GM12892 (cell line): ENCODE measurements at regions not wholly inside any gene's neighbourhood (a gene's known extent, or its start where the extent isn't known, plus 50 kb on each side); places are given as distances from the start of the nearest gene placed in this dataset.

Experiments
- POLR2A ChIP-seq: IDR thresholded peaks from 2 replicates; pipeline ENCODE4 v1.6.1; 2011; ENCODE audit warnings: low read depth, low read length, control low read depth
- TAF1 ChIP-seq: IDR thresholded peaks from 2 replicates; pipeline ENCODE4 v1.6.1; 2011; ENCODE audit warnings: low read depth, mild to moderate bottlenecking, control low read depth, low read length, borderline replicate concordance

- TF ChIP-seq POLR2A (no peak), TAF1 (no peak)
Observed at GRCh38 chr5:166722939-166723338, 1568.5 kb upstream of the WWC1 start.
